ENCODE measurements at regions not wholly inside any gene's neighbourhood (a gene's known extent, or its start where the extent isn't known, plus 50 kb on each side); places are given as distances from the start of the nearest gene placed in this dataset.

DNA sequence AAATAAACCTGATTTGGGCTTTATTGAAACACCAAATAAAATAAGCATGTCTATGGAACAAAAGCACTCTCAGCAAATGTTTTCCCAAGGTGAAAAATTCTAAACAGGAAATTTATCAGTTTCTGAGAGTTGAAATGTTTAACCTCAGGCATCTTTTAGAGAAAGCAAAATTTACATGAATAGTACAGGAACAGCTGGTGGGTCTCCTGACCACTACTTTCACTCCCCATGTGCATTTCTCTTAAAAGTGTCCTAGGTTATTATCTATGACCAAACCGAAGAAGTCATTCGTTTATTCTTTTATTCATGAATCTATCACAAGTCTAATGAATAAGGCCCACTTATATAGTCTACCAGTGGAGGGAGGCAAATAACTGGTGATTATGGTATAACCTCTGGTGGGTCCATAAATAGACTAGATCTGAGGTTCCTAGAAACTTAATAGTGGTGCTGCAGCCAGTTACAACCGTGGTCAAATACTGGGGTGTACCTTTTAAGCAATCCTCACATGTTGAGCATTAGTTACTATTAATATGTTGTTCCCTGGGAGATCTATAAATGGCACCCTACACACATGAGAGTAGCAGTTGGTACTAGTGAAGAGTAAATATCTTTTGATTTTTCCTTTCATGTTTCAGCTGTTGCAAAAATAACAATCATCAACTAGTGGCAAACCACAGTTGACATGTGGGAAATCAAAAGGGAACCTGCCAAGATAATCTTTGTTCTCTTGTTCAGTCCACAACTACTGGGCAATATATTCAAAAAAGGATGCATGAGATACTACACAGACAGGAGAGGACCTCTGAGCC lies 169.3 kb upstream of the STAC start:
- Histone ChIP-seq H3K36me3 (ENCODE audit: control insufficient read depth, insufficient read depth, low read length) (no peaks in the 10 kb centered on the region), H3K9me3 (replicated peaks; ENCODE audit: control insufficient read depth, low read depth, low read length) (no peaks in the 10 kb centered on the region), H3K27me3 (ENCODE audit: control insufficient read depth, insufficient read depth, low read length) (no peaks in the 10 kb centered on the region), H3K27ac (ENCODE audit: low read length) (peak overlapping the region; percentile 71), H3K4me3 (ENCODE audit: low read length) (no peak overlapping the region), H3K4me1 (ENCODE audit: control insufficient read depth, insufficient read depth, low read length) (peaks cover 8% of the 10 kb centered on the region)
- WGBS (ENCODE audit: insufficient coverage) = no CpG with 5 or more reads among the region's 3 CpGs
- DNase-seq = peak; percentile 46

DNA sequence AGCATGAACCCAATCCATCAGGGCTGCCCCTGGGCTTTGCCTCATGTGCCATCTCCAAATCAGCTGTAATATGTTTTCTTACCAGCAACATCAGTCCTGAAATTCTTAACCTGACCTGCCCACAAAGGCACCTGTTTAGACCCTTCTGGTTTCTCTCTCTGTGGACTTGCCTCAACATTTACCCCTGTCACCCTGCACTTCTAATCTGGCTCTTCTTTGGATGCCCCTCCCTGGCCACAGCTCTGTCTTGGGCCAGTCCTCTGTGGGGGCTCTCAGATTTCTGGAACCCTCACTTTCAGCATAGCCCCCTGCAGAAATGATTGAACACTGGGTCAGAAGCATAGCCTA lies 168.7 kb upstream of the STAC start:
- H3K4me1 ChIP-seq (ENCODE audit: control insufficient read depth, insufficient read depth, low read length) = peaks cover 8% of the 10 kb centered on the region
- peak overlapping the region; percentile 71 for H3K27ac ChIP-seq (ENCODE audit: low read length)
- H3K9me3 ChIP-seq (replicated peaks; ENCODE audit: control insufficient read depth, low read depth, low read length) = no peaks in the 10 kb centered on the region
- DNase-seq = no peak
- no peaks in the 10 kb centered on the region for H3K36me3 ChIP-seq (ENCODE audit: control insufficient read depth, insufficient read depth, low read length)
- no peaks in the 10 kb centered on the region for H3K27me3 ChIP-seq (ENCODE audit: control insufficient read depth, insufficient read depth, low read length)
- no peak overlapping the region for H3K4me3 ChIP-seq (ENCODE audit: low read length)

DNA sequence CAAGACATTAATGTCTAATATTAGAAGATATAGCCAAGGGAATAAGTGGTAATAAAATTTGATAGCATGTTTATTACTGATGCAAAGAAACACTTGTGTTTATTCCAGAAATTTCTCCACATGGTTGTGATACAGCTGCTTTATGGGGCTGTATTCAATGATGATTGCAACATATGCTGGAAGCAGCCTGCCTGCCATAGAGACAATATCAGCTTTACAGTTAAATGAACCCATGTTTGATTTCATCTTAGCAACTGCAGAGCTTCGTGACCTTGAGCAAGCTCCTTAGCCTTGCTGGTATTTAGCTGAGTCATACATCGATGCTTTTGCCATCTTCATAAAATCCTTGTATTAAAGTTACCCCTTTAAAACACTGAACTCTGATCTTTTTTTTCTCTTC lies 168.1 kb upstream of the STAC start:
- Histone ChIP-seq H3K36me3 (ENCODE audit: control insufficient read depth, insufficient read depth, low read length) (no peaks in the 10 kb centered on the region), H3K4me1 (ENCODE audit: control insufficient read depth, insufficient read depth, low read length) (peaks cover 8% of the 10 kb centered on the region), H3K4me3 (ENCODE audit: low read length) (no peak overlapping the region), H3K27ac (ENCODE audit: low read length) (no peak overlapping the region), H3K27me3 (ENCODE audit: control insufficient read depth, insufficient read depth, low read length) (no peaks in the 10 kb centered on the region), H3K9me3 (replicated peaks; ENCODE audit: control insufficient read depth, low read depth, low read length) (no peaks in the 10 kb centered on the region)
- WGBS (ENCODE audit: insufficient coverage) = 45% methylated on average over 1 of the region's 2 CpGs
- peak; percentile 86 for DNase-seq

- no peak overlapping the region for H3K27ac ChIP-seq (ENCODE audit: low read length)
- H3K36me3 ChIP-seq (ENCODE audit: control insufficient read depth, insufficient read depth, low read length) = no peaks in the 10 kb centered on the region
- H3K4me1 ChIP-seq (ENCODE audit: control insufficient read depth, insufficient read depth, low read length) = peaks cover 8% of the 10 kb centered on the region
- no peaks in the 10 kb centered on the region for H3K9me3 ChIP-seq (replicated peaks; ENCODE audit: control insufficient read depth, low read depth, low read length)
- no peak overlapping the region for H3K4me3 ChIP-seq (ENCODE audit: low read length)
- DNase-seq = peak; percentile 17
- WGBS (ENCODE audit: insufficient coverage) = no CpG with 5 or more reads among the region's 3 CpGs
- no peaks in the 10 kb centered on the region for H3K27me3 ChIP-seq (ENCODE audit: control insufficient read depth, insufficient read depth, low read length)
Measured at GRCh38 chr3:36214460-36214859, 165.8 kb upstream of the STAC start.

DNA sequence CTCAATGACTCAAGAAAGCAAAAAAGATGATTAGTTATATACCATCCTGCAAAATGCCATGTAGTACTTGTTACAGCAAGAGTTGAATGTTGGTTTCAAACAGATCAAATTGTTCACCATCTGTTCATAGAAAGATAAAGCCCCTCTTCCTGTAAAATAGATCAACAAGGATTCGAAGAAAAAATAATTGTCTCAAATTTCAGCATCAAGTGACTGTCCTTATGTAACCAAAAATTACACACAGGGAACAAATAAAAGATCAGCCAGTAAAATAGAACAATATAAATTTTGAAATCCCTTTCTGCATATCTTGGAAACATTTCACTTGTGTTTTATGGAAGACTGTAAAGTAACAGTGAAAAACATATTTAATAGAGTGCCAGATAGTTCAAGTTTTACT lies 165.1 kb upstream of the STAC start:
- WGBS (ENCODE audit: insufficient coverage) = no CpG with 5 or more reads among the region's 1 CpG

GRCh38 chr3:36219398-36219797 lies 160.9 kb upstream of the STAC start:
- Histone ChIP-seq H3K27ac (ENCODE audit: low read length) (no peak overlapping the region), H3K4me3 (ENCODE audit: low read length) (no peak overlapping the region), H3K36me3 (ENCODE audit: control insufficient read depth, insufficient read depth, low read length) (no peaks in the 10 kb centered on the region), H3K27me3 (ENCODE audit: control insufficient read depth, insufficient read depth, low read length) (no peaks in the 10 kb centered on the region), H3K4me1 (ENCODE audit: control insufficient read depth, insufficient read depth, low read length) (no peaks in the 10 kb centered on the region), H3K9me3 (replicated peaks; ENCODE audit: control insufficient read depth, low read depth, low read length) (no peaks in the 10 kb centered on the region)
- DNase-seq = peak; percentile 30
- no CpG with 5 or more reads among the region's 1 CpG for WGBS (ENCODE audit: insufficient coverage)

More for the DNA sequence above, 165.1 kb upstream of the STAC start:
- peak; percentile 80 for DNase-seq
- Histone ChIP-seq H3K4me1 (ENCODE audit: control insufficient read depth, insufficient read depth, low read length) (peaks cover 8% of the 10 kb centered on the region), H3K36me3 (ENCODE audit: control insufficient read depth, insufficient read depth, low read length) (no peaks in the 10 kb centered on the region), H3K27me3 (ENCODE audit: control insufficient read depth, insufficient read depth, low read length) (no peaks in the 10 kb centered on the region), H3K9me3 (replicated peaks; ENCODE audit: control insufficient read depth, low read depth, low read length) (no peaks in the 10 kb centered on the region), H3K27ac (ENCODE audit: low read length) (no peak overlapping the region), H3K4me3 (ENCODE audit: low read length) (no peak overlapping the region)

GRCh38 chr3:36220173-36220572 lies 160.1 kb upstream of the STAC start:
- H3K36me3 ChIP-seq (ENCODE audit: control insufficient read depth, insufficient read depth, low read length) = no peaks in the 10 kb centered on the region
- H3K27ac ChIP-seq (ENCODE audit: low read length) = no peak overlapping the region
- no peaks in the 10 kb centered on the region for H3K27me3 ChIP-seq (ENCODE audit: control insufficient read depth, insufficient read depth, low read length)
- no peaks in the 10 kb centered on the region for H3K9me3 ChIP-seq (replicated peaks; ENCODE audit: control insufficient read depth, low read depth, low read length)
- WGBS (ENCODE audit: insufficient coverage) = no CpG with 5 or more reads among the region's 2 CpGs
- DNase-seq = no peak
- no peak overlapping the region for H3K4me3 ChIP-seq (ENCODE audit: low read length)
- no peaks in the 10 kb centered on the region for H3K4me1 ChIP-seq (ENCODE audit: control insufficient read depth, insufficient read depth, low read length)

GRCh38 chr3:36221975-36222374 lies 158.3 kb upstream of the STAC start:
- DNase-seq = no peak
- Histone ChIP-seq H3K27ac (ENCODE audit: low read length) (no peak overlapping the region), H3K4me1 (ENCODE audit: control insufficient read depth, insufficient read depth, low read length) (no peaks in the 10 kb centered on the region), H3K36me3 (ENCODE audit: control insufficient read depth, insufficient read depth, low read length) (no peaks in the 10 kb centered on the region), H3K9me3 (replicated peaks; ENCODE audit: control insufficient read depth, low read depth, low read length) (no peaks in the 10 kb centered on the region), H3K27me3 (ENCODE audit: control insufficient read depth, insufficient read depth, low read length) (no peaks in the 10 kb centered on the region), H3K4me3 (ENCODE audit: low read length) (no peak overlapping the region)

- peak; percentile 80 for DNase-seq
- no peaks in the 10 kb centered on the region for H3K36me3 ChIP-seq (ENCODE audit: control insufficient read depth, insufficient read depth, low read length)
- H3K9me3 ChIP-seq (replicated peaks; ENCODE audit: control insufficient read depth, low read depth, low read length) = no peaks in the 10 kb centered on the region
- peaks cover 3% of the 10 kb centered on the region for H3K4me1 ChIP-seq (ENCODE audit: control insufficient read depth, insufficient read depth, low read length)
- H3K27me3 ChIP-seq (ENCODE audit: control insufficient read depth, insufficient read depth, low read length) = no peaks in the 10 kb centered on the region
- peak overlapping the region; percentile 32 for H3K27ac ChIP-seq (ENCODE audit: low read length)
- 0% methylated on average over 2 of the region's 4 CpGs for WGBS (ENCODE audit: insufficient coverage)
- H3K4me3 ChIP-seq (ENCODE audit: low read length) = no peak overlapping the region
Measured at GRCh38 chr3:36227980-36228379, 152.3 kb upstream of the STAC start.

DNA sequence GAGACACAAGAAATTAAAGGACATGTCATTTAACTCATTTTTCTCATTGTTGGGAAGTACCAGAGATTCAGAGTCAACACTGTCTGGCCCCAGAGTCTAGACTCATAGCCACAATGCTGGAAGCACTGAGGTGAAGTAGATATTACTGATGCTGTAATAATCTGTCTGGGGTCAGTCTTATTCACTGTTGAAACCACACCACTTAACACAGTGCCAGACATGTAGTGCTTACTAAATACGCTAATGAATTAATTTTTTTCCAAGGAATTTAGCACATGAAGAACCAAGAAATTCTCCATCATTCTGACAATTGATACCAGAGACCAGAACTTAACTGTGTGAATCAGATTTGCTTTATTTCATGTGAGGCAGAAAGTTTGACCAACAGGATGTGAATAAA lies 150.8 kb upstream of the STAC start:
- WGBS (ENCODE audit: insufficient coverage) = no CpG with 5 or more reads among the region's 1 CpG
- no peak for DNase-seq
- H3K9me3 ChIP-seq (replicated peaks; ENCODE audit: control insufficient read depth, low read depth, low read length) = no peaks in the 10 kb centered on the region

More for the DNA sequence above, 150.8 kb upstream of the STAC start:
- Histone ChIP-seq H3K27me3 (ENCODE audit: control insufficient read depth, insufficient read depth, low read length) (no peaks in the 10 kb centered on the region), H3K36me3 (ENCODE audit: control insufficient read depth, insufficient read depth, low read length) (no peaks in the 10 kb centered on the region), H3K27ac (ENCODE audit: low read length) (no peak overlapping the region), H3K4me1 (ENCODE audit: control insufficient read depth, insufficient read depth, low read length) (peaks cover 3% of the 10 kb centered on the region), H3K4me3 (ENCODE audit: low read length) (no peak overlapping the region)

Measured in muscle of leg (tissue), 3 donors.